IMR-90 (cell line): ENCODE measurements at regions not wholly inside any gene's neighbourhood (a gene's known extent, or its start where the extent isn't known, plus 50 kb on each side); places are given as distances from the start of the nearest gene placed in this dataset.

Source experiments
- ATAC-seq: fragments of 200-7000 bp; cut with Tn5 transposase; 2 replicates; pipeline ENCODE4 v1.9.1; 2020; ENCODE audit warnings: low read depth, mild to moderate bottlenecking, moderate library complexity
- BruUV-seq: library from RNA; stranded (reverse); fragments of 400-500 nt; replicated peaks from 2 replicates; lab custom pipeline; 2021; lab: Mats Ljungman, UMichigan
- CTCF ChIA-PET: fragments of 300-600 bp; formaldehyde crosslinking; extraction: SDS; loops from one replicate; lab custom pipeline; 2021; ENCODE audit warnings: antibody characterized with exemption; lab: Yijun Ruan, JAX
- POLR2A ChIA-PET: fragments of 300-600 bp; sonication (Branson Sonifier 250); formaldehyde crosslinking; loops from one replicate; lab custom pipeline; 2022; ENCODE audit warnings: antibody characterized with exemption; ENCODE audit not compliant: unreplicated experiment; lab: Charles Lee
- DNase-seq: peaks from one replicate; pipeline ENCODE4 v3.0.0; 2013
- H2AFZ ChIP-seq: replicated peaks from 2 replicates; pipeline ENCODE3; 2013; ENCODE audit warnings: low read length, mild to moderate bottlenecking; ENCODE audit not compliant: poor library complexity
- H2AK5ac ChIP-seq: 2 replicates; pipeline ENCODE4 v1.6.1; 2013; ENCODE audit warnings: low read depth, low read length, inconsistent platforms
- H2AK9ac ChIP-seq: replicated peaks from 2 replicates; pipeline ENCODE3; 2013; ENCODE audit warnings: mild to moderate bottlenecking, low read depth, low read length, moderate library complexity; ENCODE audit not compliant: poor library complexity
- H2BK120ac ChIP-seq: 2 replicates; pipeline ENCODE4 v1.6.1; 2013; ENCODE audit warnings: low read depth, low read length, inconsistent platforms
- H2BK15ac ChIP-seq: 3 replicates; pipeline ENCODE4 v1.6.1; 2013; ENCODE audit warnings: low read depth, low read length, inconsistent platforms
- H2BK20ac ChIP-seq: 2 replicates; pipeline ENCODE4 v1.6.1; 2013; ENCODE audit warnings: low read depth, mild to moderate bottlenecking, inconsistent platforms, low read length, moderate library complexity
- H2BK5ac ChIP-seq: 2 replicates; pipeline ENCODE4 v1.6.1; 2013; ENCODE audit warnings: mild to moderate bottlenecking, low read depth, low read length, inconsistent platforms; ENCODE audit not compliant: poor library complexity, severe bottlenecking
- H3K14ac ChIP-seq: replicated peaks from 2 replicates; pipeline ENCODE4 v1.6.1; 2013; ENCODE audit warnings: low read depth, low read length, inconsistent platforms
- H3K18ac ChIP-seq: 2 replicates; pipeline ENCODE4 v1.6.1; 2013; ENCODE audit warnings: low read depth, low read length, control low read depth
- H3K23ac ChIP-seq: 2 replicates; pipeline ENCODE4 v1.6.1; 2013; ENCODE audit warnings: low read depth, low read length, inconsistent platforms
- H3K27ac ChIP-seq: 2 replicates; pipeline ENCODE4 v1.5.1; 2013; ENCODE audit warnings: mild to moderate bottlenecking, control low read depth, low read length; ENCODE audit not compliant: insufficient read depth
- H3K27me3 ChIP-seq: 2 replicates; pipeline ENCODE4 v1.6.1; 2013; ENCODE audit warnings: low read length; ENCODE audit not compliant: control insufficient read depth, insufficient read depth
- H3K36me3 ChIP-seq: 2 replicates; pipeline ENCODE4 v1.6.1; 2013; ENCODE audit warnings: low read length, mixed read lengths; ENCODE audit not compliant: control insufficient read depth, insufficient read depth
- H3K4ac ChIP-seq: 2 replicates; pipeline ENCODE4 v1.6.1; 2013; ENCODE audit warnings: low read depth, low read length, inconsistent platforms
- H3K4me1 ChIP-seq: 2 replicates; pipeline ENCODE4 v1.6.1; 2013; ENCODE audit warnings: low read length, mixed read lengths; ENCODE audit not compliant: control insufficient read depth, insufficient read depth
- H3K4me2 ChIP-seq: 2 replicates; pipeline ENCODE4 v1.6.1; 2013; ENCODE audit warnings: low read depth, mild to moderate bottlenecking, control low read depth, low read length, moderate library complexity
- H3K4me3 ChIP-seq: 2 replicates; pipeline ENCODE4 v1.5.1; 2013; ENCODE audit warnings: low read depth, mild to moderate bottlenecking, control low read depth, low read length, moderate library complexity; ENCODE audit not compliant: insufficient read depth
- H3K56ac ChIP-seq: 2 replicates; pipeline ENCODE4 v1.6.1; 2013; ENCODE audit warnings: low read length, inconsistent platforms; ENCODE audit not compliant: insufficient read depth; ENCODE audit errors: extremely low read depth
- H3K79me1 ChIP-seq, 2 experiments: 2 replicates each; pipeline ENCODE4 v1.6.1; 2013; ENCODE audit warnings: low read length in 2 of 2, inconsistent platforms in 1 of 2, low read depth in 1 of 2
- H3K9ac ChIP-seq: 2 replicates; pipeline ENCODE4 v1.6.1; 2013; ENCODE audit warnings: low read depth, low read length, control low read depth
- H3K9me1 ChIP-seq: 2 replicates; pipeline ENCODE4 v1.6.1; 2013; ENCODE audit warnings: low read length, inconsistent platforms; ENCODE audit not compliant: insufficient read depth
- H3K9me3 ChIP-seq: 2 replicates; pipeline ENCODE4 v1.6.1; 2013; ENCODE audit warnings: low read length; ENCODE audit not compliant: control insufficient read depth, insufficient read depth
- H4K20me1 ChIP-seq: 2 replicates; pipeline ENCODE4 v1.6.1; 2013; ENCODE audit warnings: low read length, inconsistent platforms; ENCODE audit not compliant: insufficient read depth
- H4K5ac ChIP-seq: 2 replicates; pipeline ENCODE4 v1.6.1; 2013; ENCODE audit warnings: mild to moderate bottlenecking, low read depth, low read length, control low read depth
- H4K8ac ChIP-seq, 2 experiments: 2 replicates each; pipeline ENCODE4 v1.6.1; 2013; ENCODE audit warnings: low read depth in 2 of 2, low read length in 2 of 2, control low read depth in 1 of 2, inconsistent platforms in 1 of 2
- H4K91ac ChIP-seq: 2 replicates; pipeline ENCODE4 v1.6.1; 2013; ENCODE audit warnings: low read depth, low read length, inconsistent platforms; ENCODE audit not compliant: insufficient read depth
- CEBPB ChIP-seq: IDR thresholded peaks from 2 replicates; pipeline ENCODE4 v1.6.1; 2012; ENCODE audit warnings: low read depth, low read length, improper control_type of control experiment
- RFX5 ChIP-seq: IDR thresholded peaks from 2 replicates; pipeline ENCODE4 v1.8.0; 2012; ENCODE audit warnings: low read depth, mild to moderate bottlenecking, low read length, moderate library complexity
- SMC3 ChIP-seq: fragments of 150-350 bp; IDR thresholded peaks from 2 replicates; pipeline ENCODE4 v1.6.1; 2016; ENCODE audit warnings: low read depth, mild to moderate bottlenecking, antibody characterized with exemption, low read length, moderate library complexity
- WGBS, 2 experiments: methylation state at CpG; one replicate each; pipeline versions ENCODE4 v1.1.5 to v1.1.7; 2013; ENCODE audit warnings: missing lambda C conversion rate in 2 of 2; ENCODE audit not compliant: insufficient read length in 1 of 2; ENCODE audit errors: extremely low coverage in 2 of 2; 5-methylcytosine and 5-hydroxymethylcytosine counted together
- dilution Hi-C: fragments of 300-500 bp; cut with HindIII; formaldehyde crosslinking; loops from one replicate; pipeline ENCODE4 v1.14.3; 2018; ENCODE audit warnings: low sequenced_read_pairs; ENCODE audit not compliant: unreplicated experiment
- in situ Hi-C: fragments of 300-500 bp; cut with MboI; formaldehyde crosslinking; loops from 3 replicates; pipeline ENCODE4 v1.14.3; 2019; ENCODE audit warnings: low sequenced_read_pairs, inconsistent platforms, mixed read lengths
- intact Hi-C: fragments of 100-400 bp; cut with micrococcal nuclease; formaldehyde crosslinking; loops from 2 replicates; pipeline ENCODE4 v1.10.0; 2022

DNA sequence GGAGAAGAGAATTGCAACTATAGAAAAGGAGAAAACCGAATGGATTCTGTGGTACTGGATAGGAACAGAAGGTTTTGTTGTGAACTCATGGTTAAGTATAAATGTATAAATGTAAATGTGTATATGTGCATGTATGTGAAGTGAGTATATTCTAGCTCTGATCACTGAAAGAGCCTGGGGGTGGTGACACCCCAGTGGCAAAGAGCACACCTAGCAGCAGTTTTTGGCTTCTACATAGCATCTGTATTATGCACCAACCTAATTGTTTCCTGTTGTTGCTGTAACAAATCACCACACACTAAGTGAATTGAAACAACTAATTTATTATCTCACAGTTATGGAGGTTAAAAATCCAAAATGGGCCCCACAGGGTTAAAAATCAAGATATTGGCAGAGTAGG lies 455.4 kb downstream of the RPS24 start:
- H4K20me1 ChIP-seq = no peaks in the 10 kb centered on the region
- POLR2A ChIA-PET = no interaction called here
- no peak overlapping the region for H2BK5ac ChIP-seq
- no peaks in the 10 kb centered on the region for H3K79me1 ChIP-seq
- no peak overlapping the region for H2AK5ac ChIP-seq
- CTCF ChIA-PET = no interaction called here
- no peak overlapping the region for H3K56ac ChIP-seq
- no peak overlapping the region for H3K4me2 ChIP-seq
- H2AFZ ChIP-seq = no peak overlapping the region
- ATAC-seq = no peak
- no peak overlapping the region for H2AK9ac ChIP-seq
- H3K4me3 ChIP-seq = no peak overlapping the region
- no CpG with 5 or more reads among the region's 1 CpG for WGBS, 2 experiments
- peaks cover 13% of the 10 kb centered on the region for H3K9me3 ChIP-seq
- in situ Hi-C loops = no loop called here
- no peak overlapping the region for H3K14ac ChIP-seq
- DNase-seq = no peak
- H3K9me1 ChIP-seq = no peaks in the 10 kb centered on the region
- no peak overlapping the region for H3K4ac ChIP-seq
- dilution Hi-C loops = no loop called here
- no peak overlapping the region for H2BK120ac ChIP-seq
- H4K5ac ChIP-seq = no peak overlapping the region
- intact Hi-C loops = no loop called here
- H4K8ac ChIP-seq = no peak overlapping the region
- H3K36me3 ChIP-seq = no peaks in the 10 kb centered on the region
- H3K27ac ChIP-seq = no peak overlapping the region
- no TSS peak for BruUV-seq
- H4K91ac ChIP-seq = no peak overlapping the region
- H3K9ac ChIP-seq = no peak overlapping the region
- H3K4me1 ChIP-seq = no peaks in the 10 kb centered on the region
- no peak overlapping the region for H3K18ac ChIP-seq
- H3K23ac ChIP-seq = no peak overlapping the region
- no peak overlapping the region for H2BK20ac ChIP-seq
- TF ChIP-seq CEBPB (no peak), SMC3 (no peak), RFX5 (no peak)
- H2BK15ac ChIP-seq = no peak overlapping the region
- H3K27me3 ChIP-seq = no peaks in the 10 kb centered on the region
